H1 (cell line): ENCODE measurements at regions not wholly inside any gene's neighbourhood (a gene's known extent, or its start where the extent isn't known, plus 50 kb on each side); places are given as distances from the start of the nearest gene placed in this dataset.
"Not testable (repeated sequence)": the region's sequence is repeated elsewhere in the genome, so short reads cannot be mapped to it uniquely, and the experiment has no call there.

Source experiments
- CTCF ChIA-PET: fragments of 300-600 bp; sonication (Branson Sonifier 250); formaldehyde crosslinking; loops from one replicate; lab custom pipeline; 2021; ENCODE audit not compliant: partially characterized antibody; lab: Charles Lee
- POLR2A ChIA-PET: fragments of 300-600 bp; sonication (Branson Sonifier 250); formaldehyde crosslinking; loops from one replicate; lab custom pipeline; 2021; ENCODE audit warnings: inconsistent platforms; ENCODE audit not compliant: partially characterized antibody; lab: Charles Lee
- DNase-seq, 2 experiments: peaks; one replicate each; pipeline versions ENCODE4 v3.0.0 to v3.0.0-alpha.2; 2010 to 2022; ENCODE audit warnings: low spot score in 2 of 2, low read depth in 1 of 2, mixed read lengths in 1 of 2
- FAIRE-seq: peaks from 2 replicates; lab custom pipeline; 2011; peaks lifted over from hg19 to GRCh38; lab: Jason Lieb, UNC
- H2AFZ ChIP-seq: 2 replicates; pipeline ENCODE4 v1.8.1; 2012; ENCODE audit warnings: low read length, inconsistent platforms
- H2AK5ac ChIP-seq: 2 replicates; pipeline ENCODE4 v1.6.1; 2013; ENCODE audit warnings: low read depth, low read length
- H2BK120ac ChIP-seq: replicated peaks from 2 replicates; pipeline ENCODE3; 2013; ENCODE audit warnings: low read depth, low read length, inconsistent platforms
- H2BK12ac ChIP-seq: 2 replicates; pipeline ENCODE4 v1.6.1; 2013; ENCODE audit warnings: low read depth, low read length
- H2BK15ac ChIP-seq: 2 replicates; pipeline ENCODE4 v1.6.1; 2013; ENCODE audit warnings: low read length
- H2BK20ac ChIP-seq: 2 replicates; pipeline ENCODE4 v1.6.1; 2013; ENCODE audit warnings: low read length
- H2BK5ac ChIP-seq: 2 replicates; pipeline ENCODE4 v1.6.1; 2013; ENCODE audit warnings: low read depth, low read length
- H3K14ac ChIP-seq: 2 replicates; pipeline ENCODE4 v1.6.1; 2013; ENCODE audit warnings: inconsistent platforms; ENCODE audit not compliant: insufficient read length
- H3K18ac ChIP-seq: 2 replicates; pipeline ENCODE4 v1.6.1; 2013; ENCODE audit warnings: low read length; ENCODE audit errors: extremely low read depth
- H3K23ac ChIP-seq: 2 replicates; pipeline ENCODE4 v1.6.1; 2013; ENCODE audit warnings: inconsistent platforms; ENCODE audit not compliant: insufficient read length
- H3K23me2 ChIP-seq: 2 replicates; pipeline ENCODE4 v1.6.1; 2013; ENCODE audit warnings: low read depth, low read length
- H3K27ac ChIP-seq: 2 replicates; pipeline ENCODE4 v1.6.1; 2011; ENCODE audit warnings: low read depth, low read length, inconsistent platforms
- H3K27me3 ChIP-seq, 4 experiments: replicated peaks in 1 of 4; 1 replicate in 1 of 4; 2 replicates in 3 of 4; pipeline versions ENCODE4 v1.6.1 to v1.8.1; 2011 to 2013; ENCODE audit warnings: low read length in 3 of 4, mild to moderate bottlenecking in 3 of 4, inconsistent platforms in 2 of 4, mixed read lengths in 2 of 4, moderate library complexity in 1 of 4; ENCODE audit not compliant: control insufficient read depth in 3 of 4, insufficient read depth in 3 of 4; ENCODE audit errors: extremely low read depth in 1 of 4
- H3K36me3 ChIP-seq, 4 experiments: 2 replicates each; pipeline versions ENCODE4 v1.6.1 to v1.8.1; 2011 to 2013; ENCODE audit warnings: mild to moderate bottlenecking in 4 of 4, low read length in 3 of 4, moderate library complexity in 2 of 4, control low read depth in 1 of 4, inconsistent platforms in 1 of 4; ENCODE audit not compliant: insufficient read depth in 4 of 4, control insufficient read depth in 2 of 4
- H3K4ac ChIP-seq: replicated peaks from 2 replicates; pipeline ENCODE3; 2013; ENCODE audit warnings: low read length, low read depth, mixed read lengths, inconsistent platforms; ENCODE audit not compliant: insufficient read length
- H3K4me1 ChIP-seq, 4 experiments: replicated peaks in 1 of 4; 1 replicate in 1 of 4; 2 replicates in 3 of 4; pipeline versions ENCODE4 v1.6.1 to v1.8.1; 2011 to 2013; ENCODE audit warnings: low read length in 3 of 4, inconsistent platforms in 2 of 4, mixed read lengths in 1 of 4; ENCODE audit not compliant: insufficient read depth in 4 of 4, control insufficient read depth in 3 of 4
- H3K4me2 ChIP-seq, 2 experiments: 2 replicates each; pipeline versions ENCODE4 v1.6.1 to v1.8.1; 2011 to 2013; ENCODE audit warnings: low read depth in 2 of 2, low read length in 2 of 2, control low read depth in 1 of 2, inconsistent platforms in 1 of 2, mild to moderate bottlenecking in 1 of 2; ENCODE audit not compliant: insufficient read depth in 1 of 2
- H3K4me3 ChIP-seq, 4 experiments: fragments of 200-600, 300-600 bp in 1 of 4; sonication (generic), shearing (Covaris generic), sonication (Bioruptor Twin) in 1 of 4; 2 replicates each; pipeline versions ENCODE4 v1.5.1 to v1.8.1; 2011 to 2016; ENCODE audit warnings: low read length in 4 of 4, low read depth in 3 of 4, control low read depth in 2 of 4, inconsistent platforms in 2 of 4, mild to moderate bottlenecking in 2 of 4, mixed read lengths in 1 of 4, moderate library complexity in 1 of 4; ENCODE audit not compliant: insufficient read depth in 2 of 4; ENCODE audit errors: extremely low read depth in 1 of 4
- H3K56ac ChIP-seq: replicated peaks from 2 replicates; pipeline ENCODE3; 2013; ENCODE audit warnings: low read depth, mild to moderate bottlenecking, mixed read lengths, low read length, inconsistent platforms; ENCODE audit not compliant: insufficient read length
- H3K79me1 ChIP-seq: 2 replicates; pipeline ENCODE4 v1.6.1; 2013; ENCODE audit warnings: low read depth, low read length, control low read depth
- H3K79me2 ChIP-seq, 2 experiments: 2 replicates each; pipeline versions ENCODE4 v1.6.1 to v1.8.1; 2012 to 2013; ENCODE audit warnings: low read length in 2 of 2, mild to moderate bottlenecking in 2 of 2, inconsistent platforms in 1 of 2; ENCODE audit not compliant: insufficient read depth in 2 of 2, control insufficient read depth in 1 of 2
- H3K9ac ChIP-seq, 4 experiments: replicated peaks in 1 of 4; 1 replicate in 1 of 4; 2 replicates in 3 of 4; pipeline versions ENCODE4 v1.6.1 to v1.8.1; 2011 to 2013; ENCODE audit warnings: low read depth in 3 of 4, low read length in 3 of 4, control low read depth in 2 of 4, mild to moderate bottlenecking in 2 of 4, moderate library complexity in 2 of 4, inconsistent platforms in 1 of 4; ENCODE audit errors: extremely low read depth in 1 of 4
- H3K9me3 ChIP-seq, 2 experiments: 2 replicates each; pipeline versions ENCODE4 v1.6.1 to v1.8.1; 2012 to 2013; ENCODE audit warnings: mild to moderate bottlenecking in 2 of 2, moderate library complexity in 2 of 2, control low read depth in 1 of 2, inconsistent platforms in 1 of 2, low read depth in 1 of 2, low read length in 1 of 2, mixed read lengths in 1 of 2; ENCODE audit not compliant: insufficient read depth in 2 of 2
- H4K20me1 ChIP-seq, 2 experiments: replicated peaks in 1 of 2; 2 replicates each; pipeline versions ENCODE3 to v1.8.1; 2011 to 2013; ENCODE audit warnings: inconsistent platforms in 2 of 2, low read length in 2 of 2, mild to moderate bottlenecking in 1 of 2; ENCODE audit not compliant: insufficient read depth in 2 of 2, control insufficient read depth in 1 of 2
- H4K5ac ChIP-seq: 2 replicates; pipeline ENCODE4 v1.6.1; 2013; ENCODE audit warnings: low read length, low read depth, mixed read lengths, inconsistent platforms; ENCODE audit not compliant: insufficient read length
- H4K8ac ChIP-seq: 2 replicates; pipeline ENCODE4 v1.8.0; 2013; ENCODE audit warnings: mild to moderate bottlenecking, moderate library complexity, low read length, inconsistent platforms; ENCODE audit not compliant: insufficient read depth; ENCODE audit errors: extremely low read depth
- H4K91ac ChIP-seq: replicated peaks from 2 replicates; pipeline ENCODE3; 2013; ENCODE audit warnings: low read length, mixed read lengths, inconsistent platforms; ENCODE audit not compliant: insufficient read length
- CHD2 ChIP-seq: IDR thresholded peaks from 2 replicates; pipeline ENCODE4 v1.6.1; 2012; ENCODE audit warnings: low read length, improper control_type of control experiment
- JUND ChIP-seq: IDR thresholded peaks from 2 replicates; pipeline ENCODE4 v1.6.1; 2011; ENCODE audit warnings: mild to moderate bottlenecking, improper control_type of control experiment, low read length
- NANOG ChIP-seq: IDR thresholded peaks from 2 replicates; pipeline ENCODE4 v1.6.1; 2011; ENCODE audit warnings: low read length, low read depth, mild to moderate bottlenecking, inconsistent platforms; ENCODE audit not compliant: insufficient read depth, poor library complexity, severe bottlenecking
- NRF1 ChIP-seq: IDR thresholded peaks from 2 replicates; pipeline ENCODE4 v1.6.1; 2011; ENCODE audit warnings: mild to moderate bottlenecking, low read depth, low read length, improper control_type of control experiment
- RAD21 ChIP-seq, 2 experiments: IDR thresholded peaks in 1 of 2; conservative IDR thresholded peaks in 1 of 2; 2 replicates each; pipeline ENCODE4 v1.6.1; 2011; ENCODE audit warnings: low read depth in 2 of 2, low read length in 2 of 2, improper control_type of control experiment in 1 of 2, inconsistent platforms in 1 of 2, mild to moderate bottlenecking in 1 of 2, moderate library complexity in 1 of 2
- SAP30 ChIP-seq: fragments of 300-600 bp; sonication (generic); IDR thresholded peaks from 2 replicates; pipeline ENCODE4 v1.7.1; 2012; ENCODE audit warnings: low read length, moderate library complexity, mild to moderate bottlenecking, inconsistent platforms; ENCODE audit not compliant: insufficient read depth, insufficient replicate concordance
- WGBS, 2 experiments: shearing (Covaris generic) in 1 of 2; methylation state at CpG; one replicate each; pipeline versions ENCODE4 v1.1.6 to v1.1.7; 2013 to 2015; ENCODE audit warnings: low lambda C conversion rate in 2 of 2, mixed read lengths in 2 of 2, inconsistent platforms in 1 of 2, low coverage in 1 of 2, missing lambda C conversion rate in 1 of 2; ENCODE audit not compliant: insufficient replicate concordance in 2 of 2, insufficient coverage in 1 of 2, insufficient read length in 1 of 2; ENCODE audit errors: extremely low coverage in 1 of 2, missing lambda C conversion rate in 1 of 2; 5-methylcytosine and 5-hydroxymethylcytosine counted together

GRCh38 chr14:85188836-85189235, 341.1 kb upstream of the FLRT2 start (continued):
- no peak for TF ChIP-seq NANOG
- no peak for TF ChIP-seq JUND
- no peak for TF ChIP-seq NRF1
- TF ChIP-seq RAD21 (IDR thresholded peaks at IDR 0.05 in 1 of 2, conservative IDR thresholded peaks at IDR 0.05 in 1 of 2; ENCODE audit: low read depth in 2 of 2, low read length in 2 of 2) = no peak
- no peak for TF ChIP-seq CHD2
- no peak for TF ChIP-seq SAP30

GRCh38 chr14:85189253-85189652, 340.7 kb upstream of the FLRT2 start:
- H3K4ac ChIP-seq, H2AFZ ChIP-seq, H3K79me1 ChIP-seq, H3K79me2 ChIP-seq, H3K23ac ChIP-seq, H3K9me3 ChIP-seq, H3K4me2 ChIP-seq, DNase-seq, H2BK12ac ChIP-seq, H2BK20ac ChIP-seq, H3K27me3 ChIP-seq, H3K56ac ChIP-seq, H2AK5ac ChIP-seq, H3K36me3 ChIP-seq, H4K20me1 ChIP-seq, CTCF ChIA-PET, H4K91ac ChIP-seq, H3K9ac ChIP-seq, H4K5ac ChIP-seq, POLR2A ChIA-PET, H2BK15ac ChIP-seq, H3K27ac ChIP-seq, H4K8ac ChIP-seq, H3K4me1 ChIP-seq, H2BK5ac ChIP-seq, H3K23me2 ChIP-seq, H3K18ac ChIP-seq, H3K14ac ChIP-seq, H3K4me3 ChIP-seq, H2BK120ac ChIP-seq: not testable (repeated sequence)
- peak; percentile 42 for FAIRE-seq
- WGBS, 2 experiments = 93% methylated on average over 6 of the region's 6 CpGs; no CpG with 5 or more reads in 1 of the 2 experiments
